GM18907 (cell line): ENCODE measurements at regions not wholly inside any gene's neighbourhood (a gene's known extent, or its start where the extent isn't known, plus 50 kb on each side); places are given as distances from the start of the nearest gene placed in this dataset.
"Not testable (repeated sequence)": the region's sequence is repeated elsewhere in the genome, so short reads cannot be mapped to it uniquely, and the experiment has no call there.

Source experiments
- ATAC-seq: cut with Tn5 transposase; IDR thresholded peaks from one replicate; pipeline ENCODE4 v1.9.1; 2021; ENCODE audit warnings: mild to moderate bottlenecking, moderate library complexity; ENCODE audit not compliant: unreplicated experiment

DNA sequence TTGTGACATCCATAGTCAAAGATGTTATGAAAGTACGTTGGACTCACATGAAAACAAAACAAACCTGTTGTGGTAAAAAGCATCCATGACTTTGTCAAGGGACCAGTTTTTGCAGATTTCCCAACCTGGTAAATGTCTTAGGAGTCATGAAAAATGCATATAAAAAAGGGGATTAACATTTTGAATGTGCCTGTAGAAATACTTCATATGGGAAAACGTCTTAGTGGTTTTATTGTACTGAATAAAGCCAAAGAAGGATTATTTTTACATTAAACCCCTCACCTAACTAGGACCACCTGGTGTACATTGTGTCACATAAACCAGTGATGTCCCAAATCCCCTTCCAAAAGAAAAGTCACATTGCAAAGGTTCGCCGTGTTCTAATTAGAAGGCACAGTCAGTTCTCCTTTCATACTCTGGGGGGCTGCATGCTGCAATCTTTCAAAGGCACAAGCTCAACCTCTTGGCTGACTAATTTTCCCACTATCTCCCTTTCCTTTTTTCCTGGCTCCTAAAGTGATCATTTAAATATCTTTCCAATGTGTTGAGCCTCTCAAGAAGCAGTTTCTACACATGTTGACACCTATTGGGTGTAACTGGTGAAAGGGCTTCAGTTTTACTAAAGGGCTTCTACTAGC lies 119.8 kb upstream of the SPAG17 start:
- no peak for ATAC-seq

DNA sequence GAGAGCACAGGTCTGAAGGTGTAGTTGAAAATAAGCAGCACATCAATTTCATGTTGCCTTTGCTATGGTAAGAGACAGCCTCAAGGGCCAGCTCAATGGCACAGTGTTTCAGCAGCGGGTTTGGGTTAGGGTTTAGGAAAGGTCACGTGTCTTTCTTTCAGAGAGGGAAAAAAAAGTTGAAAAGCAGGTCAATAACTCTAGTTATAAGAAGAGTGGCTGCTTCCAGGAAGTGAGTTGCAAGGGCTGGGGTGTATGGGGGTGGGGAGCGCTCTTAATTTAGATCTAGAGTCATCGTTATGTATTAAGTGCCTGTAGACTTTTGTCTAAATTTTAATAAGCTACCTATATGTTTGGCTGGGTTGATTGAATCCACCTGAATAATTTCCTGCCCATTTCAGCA lies 118.5 kb upstream of the SPAG17 start:
- no peak for ATAC-seq

DNA sequence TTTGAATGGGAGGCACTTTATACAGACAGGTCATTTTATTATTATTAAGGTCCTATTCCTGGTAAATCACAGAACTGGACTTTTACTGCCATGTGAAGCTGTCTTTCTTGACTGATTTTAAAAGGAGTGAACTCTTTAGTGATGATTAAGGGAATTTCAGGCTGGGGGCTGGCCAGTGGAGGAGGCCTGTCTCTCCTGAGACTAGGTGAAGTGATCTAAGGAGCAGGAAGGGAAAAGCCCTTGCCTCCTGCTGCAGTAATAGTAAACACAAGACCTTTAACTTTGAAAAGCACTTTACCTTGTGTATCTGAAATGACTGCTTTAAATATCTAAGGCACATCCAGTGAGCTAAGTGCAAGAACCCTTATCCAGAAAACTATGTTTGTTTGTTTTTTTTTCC lies 118.0 kb upstream of the SPAG17 start:
- no peak for ATAC-seq

DNA sequence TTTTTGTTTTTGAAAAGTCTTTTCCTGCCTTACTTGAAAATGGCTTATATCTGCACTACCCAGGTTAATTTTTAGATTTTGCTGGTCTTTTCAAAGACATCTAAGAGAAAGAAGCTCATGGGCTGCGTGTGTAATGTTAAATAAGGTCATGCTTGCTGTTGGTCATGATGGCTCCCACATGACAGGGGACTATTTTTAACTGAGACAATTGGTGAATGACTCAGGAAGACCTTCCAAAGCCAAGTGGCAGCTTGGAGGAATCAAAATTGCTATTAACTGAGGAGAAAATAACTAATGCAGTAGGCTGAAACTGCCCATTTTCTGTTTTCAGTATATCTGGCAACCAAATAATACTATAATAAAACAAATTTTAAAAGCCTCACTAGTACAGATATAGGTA lies 117.1 kb upstream of the SPAG17 start:
- no peak for ATAC-seq

DNA sequence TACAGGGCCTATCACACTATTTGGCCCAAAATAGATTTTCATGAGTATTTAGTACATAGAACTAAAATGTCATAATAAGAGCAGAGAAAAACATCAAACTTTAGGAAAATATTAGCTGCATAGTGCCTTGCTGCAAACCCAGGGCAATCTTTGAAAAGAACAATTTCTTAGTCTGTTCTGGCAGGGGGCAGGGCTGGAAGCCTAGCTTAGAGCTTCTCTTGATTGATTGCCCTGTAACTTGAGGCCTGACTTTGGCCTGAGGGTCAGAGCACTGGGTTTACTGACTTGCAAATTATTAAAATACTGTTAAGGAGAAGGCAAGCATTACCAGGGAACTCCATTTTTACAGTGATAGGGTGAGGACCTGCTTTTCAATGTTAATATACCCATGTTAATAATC lies 115.8 kb upstream of the SPAG17 start:
- ATAC-seq = no peak

DNA sequence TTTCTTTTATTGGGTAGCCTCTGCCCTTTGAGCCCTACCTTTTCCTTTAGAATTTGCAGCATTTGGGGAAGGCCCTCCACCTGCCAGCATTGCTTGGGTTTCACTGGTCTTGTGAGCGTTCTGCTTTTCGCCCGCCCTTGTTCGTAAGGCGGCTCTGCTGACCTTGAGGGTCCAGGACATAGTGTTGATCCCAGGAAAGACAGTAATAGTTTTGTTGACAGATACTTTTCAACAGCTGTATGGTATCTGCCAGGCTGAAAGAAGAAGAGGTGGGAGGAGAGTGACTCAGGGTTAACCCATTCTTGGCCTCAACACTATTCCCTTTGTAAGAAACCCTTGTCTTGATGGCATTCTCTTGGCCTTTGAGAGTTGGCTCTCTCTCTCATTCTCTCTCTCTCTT lies 113.4 kb upstream of the SPAG17 start:
- ATAC-seq = no peak

DNA sequence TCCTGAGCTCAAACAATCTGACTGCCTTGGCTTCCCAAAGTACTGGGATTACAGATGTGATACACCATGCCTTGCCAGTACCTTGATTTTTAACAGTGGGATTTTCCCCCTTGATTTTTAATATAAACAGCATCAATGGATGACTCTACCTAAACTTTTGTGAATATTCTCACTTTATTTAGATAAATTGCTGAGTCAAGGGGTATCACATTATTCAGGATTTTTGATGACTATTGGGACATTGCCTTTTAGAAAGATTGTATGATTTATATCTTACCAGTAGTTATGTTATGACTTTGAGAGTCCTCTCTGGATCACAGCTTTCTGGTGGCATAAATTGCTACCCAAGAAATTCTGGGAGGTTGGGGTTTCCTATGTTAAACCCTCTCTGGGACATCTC lies 112.5 kb upstream of the SPAG17 start:
- ATAC-seq = no peak

DNA sequence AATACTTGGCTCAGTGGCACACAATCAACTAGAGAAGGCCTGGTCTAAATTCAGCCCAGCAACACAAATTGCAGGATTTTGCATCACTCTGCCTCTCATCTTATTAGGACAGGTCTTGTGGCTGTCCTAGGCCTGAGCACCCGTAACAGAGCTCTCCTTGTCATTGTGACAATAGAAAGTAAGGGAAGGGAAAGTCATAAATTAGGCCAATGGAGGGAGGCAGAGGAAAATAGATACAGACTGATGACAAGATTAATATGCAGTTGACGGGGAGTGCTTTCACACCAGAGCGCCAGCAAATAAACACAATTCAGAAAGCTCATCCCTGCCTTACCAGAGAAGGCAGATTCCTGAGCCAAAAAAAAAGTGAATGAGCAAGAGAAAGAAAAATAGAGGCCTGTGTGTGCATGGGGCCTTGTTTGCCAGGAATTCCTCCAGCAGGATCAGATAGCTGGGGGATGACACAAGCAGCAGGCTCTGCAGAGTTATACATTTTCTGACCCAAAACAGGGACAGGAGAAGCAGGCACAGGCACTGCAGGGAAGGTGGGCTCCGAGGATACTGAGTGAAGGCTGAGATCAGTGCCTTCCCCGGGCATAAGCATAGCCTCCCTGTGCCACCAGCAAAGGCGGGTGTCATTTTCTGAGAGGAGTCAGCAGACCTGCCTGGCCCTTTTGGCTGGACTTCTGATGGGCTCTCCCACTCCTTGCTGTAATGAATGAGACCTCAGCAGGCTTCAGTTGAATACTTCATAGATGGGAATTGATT lies 110.0 kb upstream of the SPAG17 start:
- ATAC-seq = no peak

DNA sequence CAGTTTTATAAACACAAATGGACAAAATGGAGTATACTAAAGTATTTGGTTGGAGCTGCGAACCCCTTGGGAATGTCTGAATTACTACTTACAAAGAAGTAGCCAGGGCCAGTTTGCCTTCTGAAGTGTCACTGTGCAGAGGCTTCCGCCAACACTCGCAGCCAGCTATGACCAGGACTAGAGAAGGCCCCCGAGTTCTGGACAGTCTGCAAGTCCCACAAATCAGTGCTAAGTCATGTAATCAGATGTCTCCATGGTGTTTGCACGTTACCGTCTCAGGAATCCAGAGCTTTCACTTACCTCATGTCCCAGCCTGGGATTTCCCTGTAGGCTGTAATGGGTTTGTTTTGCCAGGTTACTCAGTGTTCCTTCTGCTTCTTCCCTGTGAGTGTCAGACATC lies 106.6 kb upstream of the SPAG17 start:
- ATAC-seq = no peak

DNA sequence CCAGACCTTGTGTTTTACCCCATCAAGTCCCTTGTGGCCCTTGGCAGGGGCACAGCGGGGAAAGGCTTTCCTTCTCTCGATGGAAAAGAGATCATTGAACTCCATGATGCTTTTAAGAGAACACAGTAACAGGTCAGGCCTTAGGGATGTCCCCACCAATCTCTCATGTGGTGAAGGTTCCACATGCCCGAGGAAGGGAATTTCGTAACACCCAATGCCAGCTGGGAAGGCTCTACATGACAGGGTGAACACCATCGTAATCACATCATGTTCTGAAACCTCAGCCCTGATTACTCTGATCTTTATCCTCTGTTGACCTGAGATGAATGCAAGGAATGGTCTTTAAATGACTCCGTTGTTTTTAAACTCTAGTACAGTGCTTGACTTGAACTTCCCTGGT lies 105.5 kb upstream of the SPAG17 start:
- ATAC-seq = no peak

DNA sequence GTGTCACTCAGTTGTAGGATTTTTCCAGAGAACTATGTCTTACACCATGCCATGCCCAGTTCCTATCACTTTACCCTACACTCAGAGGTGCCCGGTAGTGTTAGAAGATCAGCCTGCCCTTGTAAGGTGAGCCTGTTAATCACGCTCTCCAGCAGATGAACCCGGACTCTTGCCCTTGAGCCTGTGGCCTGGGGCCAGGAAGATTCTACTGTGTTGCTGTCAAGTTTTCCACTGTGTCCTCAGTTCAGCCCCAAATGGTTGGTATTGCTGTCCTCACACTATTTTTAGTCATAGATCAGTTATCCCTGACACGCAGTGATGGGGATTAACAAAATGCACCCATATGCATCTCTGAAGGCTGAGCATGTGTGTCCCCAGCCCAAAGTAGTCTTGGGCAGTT lies 105.0 kb upstream of the SPAG17 start:
- ATAC-seq = no peak

DNA sequence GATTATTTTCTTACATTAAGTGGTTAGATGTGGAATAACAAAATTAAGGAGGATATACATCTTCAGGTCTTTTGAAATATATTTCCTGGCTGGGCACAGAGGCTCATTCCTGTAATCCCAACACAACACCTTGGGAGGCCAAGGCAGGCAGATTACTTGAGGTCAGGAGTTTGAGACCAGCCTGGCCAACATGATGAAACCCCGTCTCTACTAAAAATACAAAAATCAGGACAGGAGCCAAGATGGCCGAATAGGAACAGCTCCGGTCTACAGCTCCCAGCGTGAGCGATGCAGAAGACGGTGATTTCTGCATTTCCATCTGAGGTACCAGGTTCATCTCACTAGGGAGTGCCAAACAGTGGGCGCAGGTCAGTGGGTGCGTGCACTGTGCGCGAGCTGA lies 95.6 kb upstream of the SPAG17 start:
- ATAC-seq = not testable (repeated sequence)

DNA sequence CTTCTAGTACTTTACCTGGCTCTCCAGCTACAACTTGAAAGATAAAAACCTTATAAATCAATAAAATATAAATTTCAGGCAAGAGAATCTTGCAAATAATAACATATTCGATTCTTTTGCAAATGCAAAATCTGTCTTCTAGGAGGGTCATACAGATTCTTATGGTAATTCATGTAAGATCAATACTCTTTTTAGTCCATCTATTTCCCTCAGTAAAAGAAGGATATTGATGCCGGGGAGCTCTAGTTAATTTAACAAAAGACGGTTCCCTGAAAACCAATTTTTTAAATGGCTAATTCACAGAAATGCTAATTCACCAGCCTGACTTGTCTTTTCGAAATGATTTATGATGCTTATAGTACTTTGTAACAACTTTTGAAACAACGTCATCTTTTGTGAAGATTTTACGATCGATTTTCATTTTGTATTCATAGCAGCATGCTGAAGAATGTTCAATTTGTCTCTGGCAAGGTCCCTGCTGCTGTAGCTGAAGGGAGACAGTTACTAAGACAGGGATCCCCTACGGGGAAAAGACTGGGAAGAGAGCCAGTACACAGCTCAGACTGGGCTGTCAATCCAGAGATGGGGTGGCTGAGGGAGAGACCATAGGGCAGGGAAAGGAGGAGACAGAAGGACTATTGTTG lies 90.6 kb upstream of the SPAG17 start:
- ATAC-seq = no peak

DNA sequence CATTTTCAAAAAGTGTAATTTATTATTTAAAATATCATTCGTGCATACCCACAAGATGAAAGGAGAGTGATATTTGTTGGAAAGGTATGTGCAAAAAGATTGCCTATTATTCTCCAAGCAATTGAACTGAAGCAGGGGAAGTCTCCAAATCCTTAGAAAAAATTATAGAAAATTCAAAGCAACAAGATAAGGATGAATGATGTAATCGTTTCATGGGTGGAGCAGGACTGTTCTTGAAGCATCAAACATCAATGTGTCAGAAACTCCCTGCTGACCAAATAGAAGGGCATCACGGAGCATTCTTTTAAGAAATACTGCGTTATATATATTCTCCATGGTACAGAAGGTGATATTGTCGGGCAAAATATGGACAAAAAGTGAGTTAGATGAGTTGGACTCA lies 87.9 kb upstream of the SPAG17 start:
- no peak for ATAC-seq

DNA sequence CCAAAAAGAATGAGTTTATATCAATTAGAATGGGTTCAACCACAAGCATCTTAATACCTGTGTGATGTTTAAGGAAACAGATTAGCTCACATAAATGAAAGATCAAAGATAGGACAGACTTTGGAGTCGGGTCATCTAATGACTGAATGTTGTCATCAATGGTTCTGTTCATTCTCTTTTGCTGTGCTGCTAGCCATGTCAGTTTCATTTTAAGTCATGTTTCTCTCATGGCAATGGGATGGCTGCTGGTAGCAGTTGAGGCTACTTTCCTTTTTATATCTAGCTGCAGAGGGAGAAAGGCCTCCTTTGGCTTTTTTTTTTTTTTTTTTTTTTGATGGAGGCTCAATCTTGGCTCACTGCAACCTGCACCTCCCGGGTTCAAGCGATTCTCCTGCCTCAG lies 86.9 kb upstream of the SPAG17 start:
- no peak for ATAC-seq

DNA sequence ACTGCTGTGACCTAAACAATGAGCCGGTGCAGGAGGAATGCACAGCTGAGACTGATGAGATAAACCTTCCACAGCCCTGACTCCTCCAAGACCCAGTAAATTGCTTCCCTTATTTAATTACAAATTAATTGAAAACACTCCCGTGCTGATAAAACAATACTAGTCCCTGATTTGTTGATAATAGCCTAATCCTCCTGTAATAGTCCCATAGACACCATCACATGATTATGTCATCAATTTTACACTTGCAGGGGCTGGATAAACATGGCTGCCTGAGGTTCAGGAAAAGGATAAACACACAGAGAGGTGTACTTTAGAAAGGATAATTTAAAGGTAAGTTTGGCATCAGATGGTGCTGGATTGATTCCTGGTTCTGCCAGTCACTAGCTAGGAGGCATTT lies 84.6 kb upstream of the SPAG17 start:
- ATAC-seq = no peak

DNA sequence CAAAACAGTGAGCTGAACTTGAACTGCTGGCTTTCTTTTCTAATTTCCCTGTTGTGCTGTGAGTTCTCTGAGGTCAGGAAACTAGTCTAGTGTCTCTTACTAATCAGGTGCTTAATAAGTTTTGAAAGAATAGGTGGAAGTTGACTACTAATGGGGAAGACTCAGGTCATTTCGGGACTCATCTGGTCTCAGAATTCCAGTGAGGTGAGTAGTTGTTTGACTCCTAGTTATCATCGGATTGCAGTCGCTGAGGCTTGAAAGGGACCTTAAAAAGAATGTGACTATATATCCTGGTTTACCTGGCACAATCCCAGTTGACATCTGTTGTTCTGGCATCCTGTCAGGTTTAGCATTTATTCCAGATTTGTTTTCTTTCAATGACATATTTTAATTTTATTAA lies 81.4 kb upstream of the SPAG17 start:
- ATAC-seq = no peak

DNA sequence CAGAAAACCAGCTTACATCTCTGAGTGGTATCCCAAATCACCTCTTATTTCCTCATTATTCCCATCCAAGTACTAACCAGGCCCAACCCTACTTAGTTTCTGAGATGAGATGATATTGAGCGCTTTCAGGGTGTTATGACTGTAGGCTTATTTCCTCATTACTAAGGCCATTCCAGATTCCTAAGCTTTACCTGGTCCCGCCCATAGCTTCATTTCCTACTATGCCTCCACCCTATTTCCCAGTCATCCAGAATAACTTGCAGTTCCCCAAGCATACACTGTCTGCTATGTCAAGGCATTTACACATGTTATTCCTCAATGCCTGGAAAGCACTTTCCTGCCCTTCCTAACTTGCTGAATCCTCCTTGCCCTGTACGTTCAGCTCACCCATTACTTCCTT lies 79.3 kb upstream of the SPAG17 start:
- ATAC-seq = no peak

DNA sequence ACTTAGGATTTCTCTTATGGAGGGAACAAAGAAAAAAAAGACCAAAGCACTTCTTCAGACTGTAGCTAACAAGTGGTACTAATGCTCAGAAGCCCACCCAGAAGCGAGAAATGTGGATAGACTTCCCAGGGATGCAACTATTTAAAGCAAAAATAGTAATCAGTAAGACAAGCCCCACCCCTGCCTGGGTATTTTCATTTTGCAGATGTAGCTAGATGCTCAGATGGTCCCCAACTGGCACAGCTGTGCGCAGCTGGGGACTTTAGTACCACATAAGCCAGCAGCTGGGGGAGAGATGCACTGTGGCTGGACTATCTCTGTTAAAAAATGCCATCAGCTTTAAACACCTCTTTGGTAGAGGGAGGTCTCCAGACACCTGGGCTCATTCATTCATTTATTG lies 77.8 kb upstream of the SPAG17 start:
- ATAC-seq = no peak

DNA sequence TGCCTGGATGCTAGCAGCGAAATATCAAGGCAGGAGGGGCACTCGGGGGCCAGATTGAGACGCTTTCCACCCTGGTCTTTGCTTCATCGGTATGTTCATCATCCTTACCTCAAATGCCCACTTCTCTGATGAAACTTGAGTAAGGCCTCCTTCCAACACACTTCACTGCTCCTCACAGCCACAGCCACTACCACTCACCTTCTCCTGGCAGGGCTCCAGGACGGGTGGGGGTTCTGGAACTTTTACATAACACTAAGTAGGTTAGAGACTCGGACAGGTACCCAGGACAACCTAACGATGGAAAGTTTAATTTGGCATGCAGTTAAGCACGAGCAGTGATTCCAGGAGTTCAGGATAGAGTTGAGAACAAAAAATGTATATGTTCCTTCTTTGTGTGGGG lies 73.9 kb upstream of the SPAG17 start:
- ATAC-seq = no peak

DNA sequence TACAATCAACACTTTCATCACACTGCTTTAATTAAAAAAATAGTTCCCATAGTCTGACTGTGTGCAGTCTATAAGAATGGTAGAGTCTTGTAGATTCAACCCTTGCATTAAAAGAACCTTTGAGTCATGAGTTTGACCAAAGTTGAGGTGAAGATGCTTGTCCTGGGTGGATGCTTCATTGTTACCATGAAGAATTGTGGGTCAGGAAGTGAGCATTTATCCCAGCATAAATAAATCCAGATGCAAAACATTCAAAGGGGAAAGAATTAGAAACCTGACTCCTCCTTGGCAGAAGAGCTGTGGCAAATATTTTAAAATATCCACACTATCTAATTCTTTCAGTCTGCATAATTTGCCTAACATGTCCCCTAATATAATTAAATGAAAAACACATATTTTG lies 72.9 kb upstream of the SPAG17 start:
- ATAC-seq = no peak
